ENCODE measurements at regions not wholly inside any gene's neighbourhood (a gene's known extent, or its start where the extent isn't known, plus 50 kb on each side); places are given as distances from the start of the nearest gene placed in this dataset.

DNA sequence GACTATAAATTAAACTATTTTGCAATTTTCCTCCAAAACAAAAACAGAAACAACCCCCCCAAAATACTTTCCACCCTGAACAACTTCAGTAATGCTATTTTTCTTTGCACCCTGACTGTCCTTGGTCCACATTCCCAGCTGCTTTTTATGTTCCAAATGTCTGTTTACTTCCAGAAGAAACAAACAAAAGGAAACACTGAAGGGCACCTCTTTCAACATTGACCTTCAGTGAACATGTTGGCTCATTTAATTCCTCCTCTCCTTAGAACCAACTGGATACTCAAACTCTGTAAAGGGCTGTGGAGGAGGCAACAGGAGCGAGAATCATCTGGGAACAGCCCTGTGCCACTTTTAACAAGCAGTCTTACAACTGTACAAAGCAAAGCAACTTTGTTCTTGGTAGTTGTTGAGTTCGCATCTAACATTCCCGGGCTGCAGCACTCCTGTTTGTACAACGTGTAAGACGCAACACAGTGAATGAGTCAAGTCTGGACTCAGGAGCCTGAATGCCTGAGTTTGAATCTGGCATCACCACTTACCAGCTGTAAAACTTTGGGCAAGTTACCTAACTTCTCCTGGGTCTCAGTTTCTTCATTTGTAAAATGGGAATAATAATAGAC lies 111.4 kb upstream of the GATA6 start:
- no peak overlapping the region for H2AFZ ChIP-seq (ENCODE audit: low read length)

GRCh38 chr18:22060361-22060760 lies 109.0 kb upstream of the GATA6 start:
- TF ChIP-seq EZH2phosphoT487 (IDR thresholded peaks at IDR 0.05; ENCODE audit: borderline replicate concordance) (no peak), CTCF (conservative IDR thresholded peaks at IDR 0.05; ENCODE audit: low read length) (no peak)
- Histone ChIP-seq H3K4me2 (ENCODE audit: low read depth, low read length, poor library complexity, severe bottlenecking) (no peak overlapping the region), H3K36me3 (ENCODE audit: insufficient read depth, low read length) (no peaks in the 10 kb centered on the region), H3K79me2 (ENCODE audit: insufficient read depth, low read length) (no peaks in the 10 kb centered on the region), H2AFZ (ENCODE audit: low read length) (no peak overlapping the region), H3K4me3 (ENCODE audit: low read length, poor library complexity, severe bottlenecking) (no peak overlapping the region), H3K9me2 (replicated peaks; ENCODE audit: low read depth, low read length) (no peaks in the 10 kb centered on the region), H4K20me1 (ENCODE audit: insufficient read depth, low read length, poor library complexity, severe bottlenecking) (no peaks in the 10 kb centered on the region), H3K4me1 (ENCODE audit: insufficient read depth, low read length, poor library complexity, severe bottlenecking) (no peaks in the 10 kb centered on the region), H3K9ac (ENCODE audit: low read depth, low read length, poor library complexity, severe bottlenecking) (no peak overlapping the region), H3K27me3 (ENCODE audit: insufficient read depth, low read length, poor library complexity, severe bottlenecking) (no peaks in the 10 kb centered on the region), H3K9me3 (ENCODE audit: insufficient read depth, low read depth, low read length) (no peaks in the 10 kb centered on the region), H3F3A (ENCODE audit: low read depth) (no peaks in the 10 kb centered on the region)

More for the DNA sequence above, 111.4 kb upstream of the GATA6 start:
- TF ChIP-seq CTCF (conservative IDR thresholded peaks at IDR 0.05; ENCODE audit: low read length), result no peak
- no peak for TF ChIP-seq EZH2phosphoT487 (IDR thresholded peaks at IDR 0.05; ENCODE audit: borderline replicate concordance)
- no peaks in the 10 kb centered on the region for H3K4me1 ChIP-seq (ENCODE audit: insufficient read depth, low read length, poor library complexity, severe bottlenecking)
- H3K9me3 ChIP-seq (ENCODE audit: insufficient read depth, low read depth, low read length), result no peaks in the 10 kb centered on the region
- H3K79me2 ChIP-seq (ENCODE audit: insufficient read depth, low read length), result no peaks in the 10 kb centered on the region
- H4K20me1 ChIP-seq (ENCODE audit: insufficient read depth, low read length, poor library complexity, severe bottlenecking), result no peaks in the 10 kb centered on the region
- H3K4me2 ChIP-seq (ENCODE audit: low read depth, low read length, poor library complexity, severe bottlenecking), result no peak overlapping the region
- H3K9ac ChIP-seq (ENCODE audit: low read depth, low read length, poor library complexity, severe bottlenecking), result no peak overlapping the region
- no peaks in the 10 kb centered on the region for H3F3A ChIP-seq (ENCODE audit: low read depth)
- H3K9me2 ChIP-seq (replicated peaks; ENCODE audit: low read depth, low read length), result no peaks in the 10 kb centered on the region
- no peaks in the 10 kb centered on the region for H3K27me3 ChIP-seq (ENCODE audit: insufficient read depth, low read length, poor library complexity, severe bottlenecking)
- no peak overlapping the region for H3K4me3 ChIP-seq (ENCODE audit: low read length, poor library complexity, severe bottlenecking)
- H3K36me3 ChIP-seq (ENCODE audit: insufficient read depth, low read length), result no peaks in the 10 kb centered on the region

GRCh38 chr18:22063102-22063501 lies 106.3 kb upstream of the GATA6 start:
- no peaks in the 10 kb centered on the region for H3K9me3 ChIP-seq (ENCODE audit: insufficient read depth, low read depth, low read length)
- H3K27me3 ChIP-seq (ENCODE audit: insufficient read depth, low read length, poor library complexity, severe bottlenecking), result no peaks in the 10 kb centered on the region

More at GRCh38 chr18:22063102-22063501, 106.3 kb upstream of the GATA6 start:
- no peaks in the 10 kb centered on the region for H3K4me1 ChIP-seq (ENCODE audit: insufficient read depth, low read length, poor library complexity, severe bottlenecking)
- no peak overlapping the region for H3K9ac ChIP-seq (ENCODE audit: low read depth, low read length, poor library complexity, severe bottlenecking)
- H3K4me2 ChIP-seq (ENCODE audit: low read depth, low read length, poor library complexity, severe bottlenecking), result no peak overlapping the region
- H3K79me2 ChIP-seq (ENCODE audit: insufficient read depth, low read length), result no peaks in the 10 kb centered on the region
- no peaks in the 10 kb centered on the region for H4K20me1 ChIP-seq (ENCODE audit: insufficient read depth, low read length, poor library complexity, severe bottlenecking)
- H3K9me2 ChIP-seq (replicated peaks; ENCODE audit: low read depth, low read length), result no peaks in the 10 kb centered on the region
- H3F3A ChIP-seq (ENCODE audit: low read depth), result no peaks in the 10 kb centered on the region
- TF ChIP-seq EZH2phosphoT487 (IDR thresholded peaks at IDR 0.05; ENCODE audit: borderline replicate concordance) (no peak), CTCF (conservative IDR thresholded peaks at IDR 0.05; ENCODE audit: low read length) (no peak)
- H3K36me3 ChIP-seq (ENCODE audit: insufficient read depth, low read length), result no peaks in the 10 kb centered on the region
- H2AFZ ChIP-seq (ENCODE audit: low read length), result no peak overlapping the region
- H3K4me3 ChIP-seq (ENCODE audit: low read length, poor library complexity, severe bottlenecking), result no peak overlapping the region
